SK-N-SH (cell line): ENCODE measurements at regions not wholly inside any gene's neighbourhood (a gene's known extent, or its start where the extent isn't known, plus 50 kb on each side); places are given as distances from the start of the nearest gene placed in this dataset.

Source experiments
- CTCF ChIP-seq: fragments of 200-600 bp; sonication (generic); IDR thresholded peaks from 2 replicates; pipeline ENCODE4 v1.6.1; 2017; ENCODE audit warnings: antibody characterized with exemption, mild to moderate bottlenecking, moderate library complexity
- JUND ChIP-seq: IDR thresholded peaks from 2 replicates; pipeline ENCODE4 v1.4.0; 2012

- no peak for TF ChIP-seq CTCF
- no peak for TF ChIP-seq JUND
Measured at GRCh38 chr1:224505454-224506093, 71.0 kb upstream of the WDR26 start.
